Chondrocyte (in vitro differentiated cells): ENCODE measurements at regions not wholly inside any gene's neighbourhood (a gene's known extent, or its start where the extent isn't known, plus 50 kb on each side); places are given as distances from the start of the nearest gene placed in this dataset.

Experiments used
- DNase-seq: peaks from one replicate; pipeline ENCODE4 v3.0.0; 2021; ENCODE audit warnings: mixed read lengths, low spot score
- H3K27ac Mint-ChIP-seq: one replicate; pipeline ENCODE4 v1.8.0; 2021; ENCODE audit warnings: mild to moderate bottlenecking, moderate library complexity, mixed read lengths; ENCODE audit not compliant: unreplicated experiment
- H3K27me3 Mint-ChIP-seq: 2 replicates; pipeline ENCODE4 v1.8.0; 2021; ENCODE audit warnings: low read depth, mixed read lengths
- H3K36me3 Mint-ChIP-seq: 2 replicates; pipeline ENCODE4 v1.8.0; 2021; ENCODE audit warnings: low read depth, mixed read lengths
- H3K4me1 Mint-ChIP-seq: 2 replicates; pipeline ENCODE4 v1.8.0; 2021; ENCODE audit warnings: low read depth, mild to moderate bottlenecking, mixed read lengths
- H3K4me3 Mint-ChIP-seq: one replicate; pipeline ENCODE4 v1.8.0; 2021; ENCODE audit warnings: mild to moderate bottlenecking, moderate library complexity, mixed read lengths; ENCODE audit not compliant: unreplicated experiment
- H3K9me3 Mint-ChIP-seq: 2 replicates; pipeline ENCODE4 v1.8.0; 2021; ENCODE audit warnings: low read depth, mixed read lengths
- TF ChIP-seq, protein P1 (sequence below): fragments of 200-600 bp; sonication (generic); IDR thresholded peaks from 2 replicates; pipeline ENCODE4 v1.5.0; 2021; ENCODE audit warnings: antibody characterized with exemption, mild to moderate bottlenecking, moderate library complexity

DNA sequence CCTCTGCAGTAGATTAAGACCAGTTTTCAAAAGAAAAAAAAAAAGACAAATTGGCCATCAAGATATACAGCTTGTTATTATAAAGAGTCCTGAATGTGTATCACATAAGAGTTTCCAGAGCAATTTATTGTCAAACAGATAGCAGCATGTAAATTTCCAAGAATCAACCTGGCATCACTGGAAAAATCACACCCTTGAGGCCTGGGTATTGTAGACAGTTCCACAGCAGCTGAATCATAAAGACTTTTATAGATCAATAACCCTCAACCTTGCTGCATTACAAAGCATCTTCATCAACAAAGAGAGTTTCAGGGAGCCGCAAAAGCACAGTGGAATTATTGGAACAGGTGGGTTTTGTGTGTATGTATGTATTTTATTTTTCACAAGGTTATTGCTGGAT lies 94.6 kb upstream of the LRIG3 start:
- Mint-ChIP-seq H3K27me3 (no peaks in the 10 kb centered on the region), H3K9me3 (no peaks in the 10 kb centered on the region), H3K27ac (no peak overlapping the region), H3K4me1 (peaks cover 3% of the 10 kb centered on the region), H3K4me3 (no peak overlapping the region), H3K36me3 (no peaks in the 10 kb centered on the region)
- DNase-seq = no peak
- TF ChIP-seq, protein P1, sequence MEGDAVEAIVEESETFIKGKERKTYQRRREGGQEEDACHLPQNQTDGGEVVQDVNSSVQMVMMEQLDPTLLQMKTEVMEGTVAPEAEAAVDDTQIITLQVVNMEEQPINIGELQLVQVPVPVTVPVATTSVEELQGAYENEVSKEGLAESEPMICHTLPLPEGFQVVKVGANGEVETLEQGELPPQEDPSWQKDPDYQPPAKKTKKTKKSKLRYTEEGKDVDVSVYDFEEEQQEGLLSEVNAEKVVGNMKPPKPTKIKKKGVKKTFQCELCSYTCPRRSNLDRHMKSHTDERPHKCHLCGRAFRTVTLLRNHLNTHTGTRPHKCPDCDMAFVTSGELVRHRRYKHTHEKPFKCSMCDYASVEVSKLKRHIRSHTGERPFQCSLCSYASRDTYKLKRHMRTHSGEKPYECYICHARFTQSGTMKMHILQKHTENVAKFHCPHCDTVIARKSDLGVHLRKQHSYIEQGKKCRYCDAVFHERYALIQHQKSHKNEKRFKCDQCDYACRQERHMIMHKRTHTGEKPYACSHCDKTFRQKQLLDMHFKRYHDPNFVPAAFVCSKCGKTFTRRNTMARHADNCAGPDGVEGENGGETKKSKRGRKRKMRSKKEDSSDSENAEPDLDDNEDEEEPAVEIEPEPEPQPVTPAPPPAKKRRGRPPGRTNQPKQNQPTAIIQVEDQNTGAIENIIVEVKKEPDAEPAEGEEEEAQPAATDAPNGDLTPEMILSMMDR = no peak

DNA sequence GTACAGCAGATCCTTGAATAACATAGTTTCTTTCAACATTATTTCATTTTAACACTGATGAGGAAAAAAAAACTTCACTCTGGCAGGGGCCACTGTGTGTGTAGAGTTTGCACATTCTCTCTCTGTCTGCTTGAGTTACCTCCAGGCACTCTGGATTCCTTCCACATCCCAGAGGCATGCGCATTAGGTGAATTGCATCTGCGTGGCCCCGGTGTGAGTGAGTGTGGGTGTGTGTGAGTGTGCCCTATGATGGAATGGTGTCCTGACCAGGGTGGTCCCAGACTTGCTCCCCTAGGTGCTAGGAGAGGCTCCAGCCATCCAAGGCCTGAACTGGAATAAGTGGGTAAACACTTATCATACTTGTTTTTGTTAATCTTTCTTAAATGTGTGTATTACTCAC lies 90.6 kb upstream of the LRIG3 start:
- Mint-ChIP-seq H3K9me3 (no peaks in the 10 kb centered on the region), H3K36me3 (no peaks in the 10 kb centered on the region), H3K27me3 (no peaks in the 10 kb centered on the region), H3K4me3 (no peak overlapping the region), H3K27ac (no peak overlapping the region), H3K4me1 (peaks cover 8% of the 10 kb centered on the region)
- DNase-seq = no peak
- TF ChIP-seq, protein P1 = no peak

- H3K9me3 Mint-ChIP-seq = no peaks in the 10 kb centered on the region
- H3K27me3 Mint-ChIP-seq = no peaks in the 10 kb centered on the region
- no peak overlapping the region for H3K4me3 Mint-ChIP-seq
- TF ChIP-seq, protein P1 = no peak
- H3K36me3 Mint-ChIP-seq = no peaks in the 10 kb centered on the region
- H3K4me1 Mint-ChIP-seq = peaks cover 16% of the 10 kb centered on the region
- no peak for DNase-seq
- no peak overlapping the region for H3K27ac Mint-ChIP-seq
Observed at GRCh38 chr12:59010118-59010517, 89.8 kb upstream of the LRIG3 start.

- H3K4me3 Mint-ChIP-seq = no peak overlapping the region
- TF ChIP-seq, protein P1 = no peak
- no peaks in the 10 kb centered on the region for H3K9me3 Mint-ChIP-seq
- no peak overlapping the region for H3K27ac Mint-ChIP-seq
- DNase-seq = no peak
- H3K36me3 Mint-ChIP-seq = no peaks in the 10 kb centered on the region
- H3K27me3 Mint-ChIP-seq = no peaks in the 10 kb centered on the region
- peaks cover 17% of the 10 kb centered on the region for H3K4me1 Mint-ChIP-seq
Observed at GRCh38 chr12:59007620-59008019, 87.3 kb upstream of the LRIG3 start.

- TF ChIP-seq, protein P1 = no peak
- Mint-ChIP-seq H3K4me1 (peaks cover 17% of the 10 kb centered on the region), H3K27ac (peak overlapping the region; percentile 18), H3K4me3 (no peak overlapping the region), H3K36me3 (no peaks in the 10 kb centered on the region), H3K9me3 (no peaks in the 10 kb centered on the region), H3K27me3 (no peaks in the 10 kb centered on the region)
- DNase-seq = no peak
Observed at GRCh38 chr12:59005193-59005955, 85.1 kb upstream of the LRIG3 start.
